Sigmoid colon (tissue), 4 donors: ENCODE measurements at regions not wholly inside any gene's neighbourhood (a gene's known extent, or its start where the extent isn't known, plus 50 kb on each side); places are given as distances from the start of the nearest gene placed in this dataset.

ENCODE experiments used
- CTCF ChIP-seq, 4 experiments: fragments of 450-650 bp in 3 of 4; fragments of 200-600 bp in 1 of 4; IDR thresholded peaks; one replicate each; pipeline ENCODE4 v1.5.1; 2016 to 2019; ENCODE audit warnings: antibody characterized with exemption in 4 of 4, mild to moderate bottlenecking in 3 of 4, moderate library complexity in 2 of 4
- EP300 ChIP-seq, 4 donors: sonication (generic); formaldehyde crosslinking; IDR thresholded peaks; one replicate each; pipeline ENCODE4 v1.6.1; 2017; ENCODE audit warnings: antibody characterized with exemption in 4 of 4
- POLR2A ChIP-seq, 2 donors: fragments of 450-650 bp; IDR thresholded peaks; one replicate each; pipeline ENCODE4 v1.6.1; 2016; ENCODE audit warnings: antibody characterized with exemption in 2 of 2, mild to moderate bottlenecking in 2 of 2, moderate library complexity in 2 of 2
- POLR2AphosphoS5 ChIP-seq, 4 donors: sonication (generic); formaldehyde crosslinking; IDR thresholded peaks; one replicate each; pipeline ENCODE4 v1.6.1; 2017; ENCODE audit warnings: antibody characterized with exemption in 4 of 4

DNA sequence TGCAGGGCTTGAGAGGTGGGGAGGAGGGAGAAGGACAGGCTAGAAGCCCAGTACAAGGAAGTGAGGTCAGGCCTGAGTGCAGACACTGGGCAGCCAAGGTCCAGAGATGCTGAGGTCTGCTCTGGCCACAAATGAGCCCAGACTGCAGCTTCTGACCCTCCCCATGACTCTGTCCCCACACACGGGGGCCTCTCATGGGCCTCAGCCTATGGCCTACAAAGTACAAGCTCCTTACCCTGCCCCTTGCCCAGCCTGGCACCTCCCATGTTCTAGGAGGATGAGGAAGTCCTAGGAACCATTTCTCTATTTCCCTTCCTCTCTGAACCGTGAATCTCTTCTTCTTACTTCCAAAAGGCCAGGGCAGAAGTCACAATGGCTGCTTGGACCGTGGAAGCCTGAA lies 193.8 kb downstream of the ANKRD30B start:
- no peak for TF ChIP-seq CTCF (IDR thresholded peaks at IDR 0.05)
- TF ChIP-seq EP300 (IDR thresholded peaks at IDR 0.05), result no peak
- no peak for TF ChIP-seq POLR2AphosphoS5 (IDR thresholded peaks at IDR 0.05)
- no peak for TF ChIP-seq POLR2A (IDR thresholded peaks at IDR 0.05)
